ENCODE measurements at regions not wholly inside any gene's neighbourhood (a gene's known extent, or its start where the extent isn't known, plus 50 kb on each side); places are given as distances from the start of the nearest gene placed in this dataset.
A peak's percentile ranks its signal among the peaks of the same experiment; 100 is the strongest.
"Not testable (repeated sequence)": the region's sequence is repeated elsewhere in the genome, so short reads cannot be mapped to it uniquely, and the experiment has no call there.

GRCh38 chr11:121374286-121374985, 77.7 kb upstream of the SORL1 start:
- Histone ChIP-seq H3K4me3 (no peak overlapping the region), H3K36me3 (no peaks in the 10 kb centered on the region), H3K27ac (no peak overlapping the region), H3K4me1 (no peaks in the 10 kb centered on the region), H3K9me3 (no peaks in the 10 kb centered on the region), H3K27me3 (no peaks in the 10 kb centered on the region)
- DNase-seq (ENCODE audit: low spot score): no peak
- TF ChIP-seq CTCF (IDR thresholded peaks at IDR 0.05): no peak

- H3K36me3 ChIP-seq: no peaks in the 10 kb centered on the region
- no peaks in the 10 kb centered on the region for H3K4me1 ChIP-seq
- no peak for DNase-seq (ENCODE audit: low spot score)
- H3K27ac ChIP-seq: no peak overlapping the region
- H3K27me3 ChIP-seq: no peaks in the 10 kb centered on the region
- no peaks in the 10 kb centered on the region for H3K9me3 ChIP-seq
- no peak overlapping the region for H3K4me3 ChIP-seq
- no peak for TF ChIP-seq CTCF (IDR thresholded peaks at IDR 0.05)
These were observed 76.0 kb upstream of the SORL1 start for GRCh38 chr11:121376130-121376529.

GRCh38 chr11:121379145-121379810, 72.8 kb upstream of the SORL1 start:
- H3K27ac ChIP-seq; H3K4me1 ChIP-seq; H3K9me3 ChIP-seq; DNase-seq (ENCODE audit: low spot score); H3K27me3 ChIP-seq; H3K4me3 ChIP-seq; H3K36me3 ChIP-seq: not testable (repeated sequence)

- Histone ChIP-seq H3K9me3 (no peaks in the 10 kb centered on the region), H3K27me3 (no peaks in the 10 kb centered on the region), H3K4me3 (no peak overlapping the region), H3K36me3 (no peaks in the 10 kb centered on the region), H3K27ac (peak overlapping the region; percentile 77 to 81), H3K4me1 (peaks cover 0 to 8% of the 10 kb centered on the region in 2 donors)
- DNase-seq (ENCODE audit: low spot score): no peak
- TF ChIP-seq CTCF (IDR thresholded peaks at IDR 0.05): no peak
These were observed 68.4 kb upstream of the SORL1 start for GRCh38 chr11:121383716-121384115.

GRCh38 chr11:121385688-121386087, 66.4 kb upstream of the SORL1 start:
- H3K9me3 ChIP-seq: no peaks in the 10 kb centered on the region
- H3K4me3 ChIP-seq: no peak overlapping the region
- H3K27ac ChIP-seq: no peak overlapping the region
- DNase-seq (ENCODE audit: low spot score): no peak
- no peaks in the 10 kb centered on the region for H3K36me3 ChIP-seq
- TF ChIP-seq CTCF (IDR thresholded peaks at IDR 0.05): no peak
- H3K27me3 ChIP-seq: no peaks in the 10 kb centered on the region
- H3K4me1 ChIP-seq: peaks cover 0 to 21% of the 10 kb centered on the region in 2 donors
